ENCODE measurements at regions not wholly inside any gene's neighbourhood (a gene's known extent, or its start where the extent isn't known, plus 50 kb on each side); places are given as distances from the start of the nearest gene placed in this dataset.

DNA sequence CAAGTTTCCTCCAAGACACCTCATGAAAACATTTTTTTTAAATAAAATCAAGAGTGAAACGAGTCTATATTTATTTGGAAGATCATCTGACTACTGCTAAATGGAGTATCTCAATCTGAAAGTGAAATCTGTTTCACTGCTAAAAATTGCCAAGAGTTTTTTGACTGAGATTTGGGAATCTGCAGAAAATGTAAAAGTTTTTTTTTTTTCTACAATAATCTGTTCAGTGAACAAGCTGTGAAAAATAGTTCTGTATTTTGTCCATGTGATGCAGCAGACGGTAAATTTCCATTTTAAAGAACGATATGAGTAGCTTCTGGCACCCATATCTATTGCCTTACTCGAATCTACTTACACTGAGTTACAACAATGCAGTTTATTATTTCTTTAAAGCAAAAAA lies 519.7 kb downstream of the PLCL1 start:
- no peak overlapping the region for H3K4me3 ChIP-seq (ENCODE audit: low read length)
- DNase-seq (ENCODE audit: low read depth), result no peak
- TF ChIP-seq, protein P1, sequence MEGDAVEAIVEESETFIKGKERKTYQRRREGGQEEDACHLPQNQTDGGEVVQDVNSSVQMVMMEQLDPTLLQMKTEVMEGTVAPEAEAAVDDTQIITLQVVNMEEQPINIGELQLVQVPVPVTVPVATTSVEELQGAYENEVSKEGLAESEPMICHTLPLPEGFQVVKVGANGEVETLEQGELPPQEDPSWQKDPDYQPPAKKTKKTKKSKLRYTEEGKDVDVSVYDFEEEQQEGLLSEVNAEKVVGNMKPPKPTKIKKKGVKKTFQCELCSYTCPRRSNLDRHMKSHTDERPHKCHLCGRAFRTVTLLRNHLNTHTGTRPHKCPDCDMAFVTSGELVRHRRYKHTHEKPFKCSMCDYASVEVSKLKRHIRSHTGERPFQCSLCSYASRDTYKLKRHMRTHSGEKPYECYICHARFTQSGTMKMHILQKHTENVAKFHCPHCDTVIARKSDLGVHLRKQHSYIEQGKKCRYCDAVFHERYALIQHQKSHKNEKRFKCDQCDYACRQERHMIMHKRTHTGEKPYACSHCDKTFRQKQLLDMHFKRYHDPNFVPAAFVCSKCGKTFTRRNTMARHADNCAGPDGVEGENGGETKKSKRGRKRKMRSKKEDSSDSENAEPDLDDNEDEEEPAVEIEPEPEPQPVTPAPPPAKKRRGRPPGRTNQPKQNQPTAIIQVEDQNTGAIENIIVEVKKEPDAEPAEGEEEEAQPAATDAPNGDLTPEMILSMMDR (conservative IDR thresholded peaks at IDR 0.05; ENCODE audit: low read depth, low read length), result no peak

DNA sequence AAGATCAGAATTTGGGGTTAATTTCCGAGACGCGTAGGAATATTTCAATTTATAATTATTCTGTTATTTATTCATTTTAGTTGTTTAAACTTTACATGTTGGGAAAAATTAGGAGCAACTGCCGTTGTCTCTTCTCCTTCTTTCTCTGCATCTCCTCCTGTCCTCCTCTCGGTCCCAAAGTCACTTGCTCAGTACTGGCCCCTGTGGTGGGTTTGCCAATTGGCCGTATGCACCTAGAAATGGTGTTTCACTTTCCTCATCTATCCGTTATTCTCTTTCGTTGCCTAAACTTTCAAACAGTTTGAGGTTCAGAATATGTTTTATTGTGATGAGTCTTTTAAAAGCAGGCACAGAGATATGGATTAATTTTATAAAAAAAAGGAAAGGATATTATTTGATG lies 517.9 kb downstream of the PLCL1 start:
- no peak for DNase-seq (ENCODE audit: low read depth)
- TF ChIP-seq, protein P1 (conservative IDR thresholded peaks at IDR 0.05; ENCODE audit: low read depth, low read length), result peak; percentile 31
- no peak overlapping the region for H3K4me3 ChIP-seq (ENCODE audit: low read length)

DNA sequence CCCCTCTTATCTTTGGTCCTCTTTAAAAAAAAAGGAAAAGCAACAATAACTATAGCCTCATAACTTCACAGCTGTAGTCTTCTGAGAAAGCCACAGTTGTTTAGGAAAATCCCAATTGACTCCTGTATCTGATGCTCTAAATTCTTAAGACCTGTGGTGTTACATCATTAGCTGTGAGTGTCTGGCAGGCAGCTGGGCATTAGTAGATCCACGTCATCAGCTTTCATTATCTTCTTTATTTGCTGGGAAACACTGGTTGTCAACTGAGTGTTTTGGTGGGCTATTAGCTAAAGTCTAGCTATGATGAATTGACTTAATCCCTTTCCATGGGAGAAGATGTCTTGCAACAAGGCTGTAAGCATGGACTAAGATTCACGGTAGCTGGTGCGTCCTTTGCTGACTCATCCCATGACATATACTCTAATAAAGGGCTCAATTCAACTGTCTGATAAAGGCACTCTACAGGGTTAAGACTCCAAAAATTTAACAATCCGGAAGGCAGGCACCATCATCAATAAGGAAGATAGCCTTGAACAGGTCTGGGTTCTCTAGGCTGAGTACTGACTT lies 517.2 kb downstream of the PLCL1 start:
- no peak overlapping the region for H3K4me3 ChIP-seq (ENCODE audit: low read length)
- peak; percentile 3 for DNase-seq (ENCODE audit: low read depth)
- TF ChIP-seq, protein P1 (conservative IDR thresholded peaks at IDR 0.05; ENCODE audit: low read depth, low read length), result no peak

DNA sequence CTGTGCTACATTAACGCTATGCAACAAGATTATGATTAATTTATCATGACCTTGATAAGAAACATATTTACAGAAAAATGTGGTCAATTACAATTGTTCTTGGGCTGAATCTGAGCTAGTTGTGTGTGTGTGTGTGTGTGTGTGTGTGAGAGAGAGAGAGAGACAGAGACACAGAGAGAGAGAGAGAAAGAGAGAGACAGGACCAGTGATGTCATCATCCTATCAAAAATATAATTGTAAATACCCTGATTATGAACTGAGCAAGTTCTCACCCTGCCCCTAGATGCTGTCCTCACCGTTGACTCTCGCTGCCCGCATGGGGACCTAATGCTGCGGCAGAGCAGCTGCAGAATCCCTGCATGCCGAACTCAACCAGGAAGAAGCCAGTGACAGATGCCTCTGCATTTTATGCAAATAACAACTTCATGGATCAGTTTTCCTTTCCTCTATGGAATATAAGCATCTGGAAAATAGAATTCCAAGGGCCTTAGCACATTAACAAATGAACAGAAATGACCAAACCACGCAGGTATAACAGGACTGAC lies 512.5 kb downstream of the PLCL1 start:
- H3K4me3 ChIP-seq (ENCODE audit: low read length), result no peak overlapping the region
- DNase-seq (ENCODE audit: low read depth), result no peak
- TF ChIP-seq, protein P1 (conservative IDR thresholded peaks at IDR 0.05; ENCODE audit: low read depth, low read length), result no peak

DNA sequence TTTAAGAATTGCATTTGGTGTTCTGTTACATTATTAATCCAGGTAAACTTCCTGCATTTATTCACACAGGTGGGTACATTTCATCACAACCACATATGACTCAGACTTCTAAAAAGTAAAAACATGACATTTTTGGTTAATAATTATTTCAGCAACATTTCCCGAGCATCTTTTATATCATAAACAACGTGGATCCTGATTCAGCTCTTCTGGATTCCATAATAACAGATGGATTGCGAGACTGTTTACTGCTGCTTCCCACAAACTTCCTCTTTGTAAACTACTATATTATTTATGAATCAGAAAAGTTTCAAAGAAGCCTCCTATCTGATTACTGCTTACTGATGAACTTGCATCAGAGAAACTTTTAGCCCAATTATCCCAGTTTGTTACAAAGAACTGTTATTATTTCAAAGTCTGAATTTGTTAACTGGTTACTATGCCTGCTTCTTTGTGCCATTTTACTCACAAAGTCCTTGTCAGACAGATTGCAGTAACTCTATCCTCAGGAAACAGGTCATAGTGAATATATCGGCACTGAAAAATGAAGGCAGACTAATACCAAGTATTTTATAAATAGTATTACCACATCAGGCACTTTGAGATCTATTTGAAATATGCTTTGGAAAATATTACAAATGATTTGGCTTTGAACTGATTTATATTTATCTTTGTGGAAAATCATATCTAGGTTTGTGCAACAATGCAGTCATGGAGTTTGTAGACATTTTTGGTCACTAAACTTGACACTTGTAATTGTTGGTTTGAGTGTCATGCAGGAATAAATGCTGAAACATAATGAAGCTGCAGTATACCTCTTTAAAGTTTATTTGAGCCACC lies 511.6 kb downstream of the PLCL1 start:
- TF ChIP-seq, protein P1 (conservative IDR thresholded peaks at IDR 0.05; ENCODE audit: low read depth, low read length), result no peak
- no peak for DNase-seq (ENCODE audit: low read depth)
- no peak overlapping the region for H3K4me3 ChIP-seq (ENCODE audit: low read length)

DNA sequence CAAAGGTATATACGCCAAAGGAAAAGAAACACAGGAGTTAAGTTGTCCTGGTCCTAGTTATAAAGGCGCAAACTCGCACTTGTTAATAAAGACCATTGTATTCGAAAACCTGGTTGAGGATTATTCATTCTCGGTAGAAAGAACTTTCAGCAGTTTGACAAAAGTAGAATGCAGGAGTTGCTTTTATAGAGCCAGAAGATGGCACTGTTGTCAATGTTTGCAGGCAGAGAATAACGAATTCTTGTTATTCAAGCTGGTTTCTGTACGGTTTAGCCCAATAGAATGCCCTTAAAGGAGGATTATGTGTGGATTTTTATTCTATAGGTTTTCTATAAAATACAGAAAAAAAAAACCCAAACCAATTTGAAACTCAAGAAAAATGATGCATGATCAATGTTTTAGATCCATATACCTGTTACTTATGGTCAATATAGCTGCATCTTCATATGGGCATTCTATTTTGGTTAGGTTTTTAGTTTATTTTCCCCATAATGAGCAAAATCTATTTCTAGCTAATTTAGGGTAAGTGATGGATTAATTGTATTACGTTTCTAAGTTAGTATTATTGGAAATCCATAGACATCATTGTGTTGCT lies 510.3 kb downstream of the PLCL1 start:
- no peak for DNase-seq (ENCODE audit: low read depth)
- no peak overlapping the region for H3K4me3 ChIP-seq (ENCODE audit: low read length)
- TF ChIP-seq, protein P1 (conservative IDR thresholded peaks at IDR 0.05; ENCODE audit: low read depth, low read length), result peak; percentile 77

Measured in retinal pigment epithelial cell (primary cell).